HCT116 (cell line): ENCODE measurements at regions not wholly inside any gene's neighbourhood (a gene's known extent, or its start where the extent isn't known, plus 50 kb on each side); places are given as distances from the start of the nearest gene placed in this dataset.

Experiments used
- ATAC-seq: fragments of 200-7000 bp; cut with Tn5 transposase; 2 replicates; pipeline ENCODE4 v1.9.1; 2020; ENCODE audit warnings: mild to moderate bottlenecking, moderate library complexity
- BruUV-seq: library from RNA; stranded (reverse); fragments of 400-500 nt; replicated peaks from 2 replicates; lab custom pipeline; 2021; lab: Mats Ljungman, UMichigan
- CTCF ChIA-PET: fragments of 300-600 bp; sonication (Branson Sonifier 250); formaldehyde crosslinking; loops from one replicate; lab custom pipeline; 2021; ENCODE audit warnings: antibody characterized with exemption; lab: Charles Lee
- POLR2A ChIA-PET: fragments of 300-600, 350-600 bp; sonication (Branson Sonifier 250); formaldehyde crosslinking; loops from one replicate; lab custom pipeline; 2021; ENCODE audit warnings: antibody characterized with exemption; lab: Charles Lee
- RAD21 ChIA-PET, 2 experiments: fragments of 300-600 bp; sonication (Branson Sonifier 250); formaldehyde crosslinking; loops; one replicate each; lab custom pipeline; 2023; ENCODE audit warnings: low total read pairs in 2 of 2; ENCODE audit not compliant: uncharacterized antibody in 2 of 2, unreplicated experiment in 2 of 2, low non-redundant PET in 1 of 2; lab: Charles Lee
- DNase-seq: peaks from one replicate; pipeline ENCODE4 v3.0.0-alpha.2; 2010; ENCODE audit warnings: low read depth, low spot score
- H2AFZ ChIP-seq: fragments of 200-600 bp; shearing (Covaris generic), sonication (generic); 2 replicates; pipeline ENCODE4 v1.6.1; 2017; ENCODE audit warnings: low read depth, mixed run types, mixed read lengths, antibody characterized with exemption, low read length; ENCODE audit not compliant: poor library complexity, severe bottlenecking
- H3K27ac ChIP-seq: 2 replicates; pipeline ENCODE4 v1.5.1; 2012; ENCODE audit warnings: low read depth, low read length
- H3K27me3 ChIP-seq: fragments of 200-600 bp; sonication (generic); 2 replicates; pipeline ENCODE4 v1.6.1; 2016; ENCODE audit warnings: mixed run types, low read length, mixed read lengths; ENCODE audit not compliant: insufficient read depth
- H3K36me3 ChIP-seq, 2 experiments: fragments of 200-500 bp in 1 of 2; fragments of 200-600 bp in 1 of 2; sonication (Bioruptor generic) in 1 of 2; sonication (generic) in 1 of 2; 2 replicates each; pipeline versions ENCODE4 v1.5.1 to v1.6.1; 2014 to 2016; ENCODE audit warnings: low read length in 2 of 2, inconsistent platforms in 1 of 2, mixed read lengths in 1 of 2, mixed run types in 1 of 2; ENCODE audit not compliant: insufficient read depth in 2 of 2, control insufficient read depth in 1 of 2
- H3K4me1 ChIP-seq, 2 experiments: fragments of 200-600 bp in 1 of 2; sonication (generic) in 1 of 2; 2 replicates each; pipeline versions ENCODE4 v1.5.1 to v1.6.1; 2012 to 2017; ENCODE audit warnings: low read length in 2 of 2, inconsistent platforms in 1 of 2, mild to moderate bottlenecking in 1 of 2, mixed read lengths in 1 of 2, mixed run types in 1 of 2, moderate library complexity in 1 of 2; ENCODE audit not compliant: insufficient read depth in 2 of 2, control insufficient read depth in 1 of 2
- H3K4me2 ChIP-seq: fragments of 200-600 bp; sonication (generic); 2 replicates; pipeline ENCODE4 v1.6.1; 2017; ENCODE audit warnings: mixed run types, low read length, mixed read lengths
- H3K4me3 ChIP-seq, 2 experiments: fragments of 200-600 bp in 1 of 2; sonication (generic) in 1 of 2; replicated peaks in 1 of 2; 2 replicates each; pipeline ENCODE4 v1.5.1; 2011 to 2016; ENCODE audit warnings: low read length in 2 of 2, control low read depth in 1 of 2, low read depth in 1 of 2, mild to moderate bottlenecking in 1 of 2, mixed read lengths in 1 of 2, mixed run types in 1 of 2
- H3K79me2 ChIP-seq: fragments of 200-600 bp; sonication (generic); 2 replicates; pipeline ENCODE4 v1.6.1; 2017; ENCODE audit warnings: mild to moderate bottlenecking, mixed run types, low read length, moderate library complexity, mixed read lengths; ENCODE audit not compliant: insufficient read depth
- H3K9ac ChIP-seq: fragments of 200-600 bp; sonication (generic); 2 replicates; pipeline ENCODE4 v1.6.1; 2016; ENCODE audit warnings: low read length, mixed read lengths
- H3K9me2 ChIP-seq: fragments of 200-600 bp; sonication (generic), shearing (Covaris generic); 2 replicates; pipeline ENCODE4 v1.6.1; 2017; ENCODE audit warnings: mixed run types, mild to moderate bottlenecking, moderate library complexity; ENCODE audit not compliant: insufficient read depth
- H3K9me3 ChIP-seq, 2 experiments: fragments of 200-500 bp in 1 of 2; fragments of 200-600 bp in 1 of 2; sonication (Bioruptor generic) in 1 of 2; sonication (generic) in 1 of 2; 2 replicates each; pipeline ENCODE4 v1.6.1; 2014 to 2017; ENCODE audit warnings: low read length in 2 of 2, mixed read lengths in 2 of 2, inconsistent platforms in 1 of 2, low read depth in 1 of 2, mild to moderate bottlenecking in 1 of 2, mixed run types in 1 of 2, moderate library complexity in 1 of 2; ENCODE audit not compliant: control insufficient read depth in 1 of 2, insufficient read depth in 1 of 2
- H4K20me1 ChIP-seq: fragments of 200-600 bp; sonication (generic), shearing (Covaris generic); 2 replicates; pipeline ENCODE4 v1.6.1; 2017; ENCODE audit warnings: mixed run types, mild to moderate bottlenecking, moderate library complexity; ENCODE audit not compliant: insufficient read depth
- CBX3 ChIP-seq: IDR thresholded peaks from 2 replicates; pipeline ENCODE4 v1.6.1; 2012; ENCODE audit warnings: low read depth
- CEBPB ChIP-seq: IDR thresholded peaks from 2 replicates; pipeline ENCODE4 v1.6.1; 2012; ENCODE audit warnings: low read depth
- EGR1 ChIP-seq: IDR thresholded peaks from 2 replicates; pipeline ENCODE4 v1.6.1; 2012; ENCODE audit warnings: low read depth
- ELF1 ChIP-seq: IDR thresholded peaks from 2 replicates; pipeline ENCODE4 v1.6.1; 2012; ENCODE audit warnings: low read depth, borderline replicate concordance
- EZH2 ChIP-seq: fragments of 200-600 bp; sonication (generic); IDR thresholded peaks from 2 replicates; pipeline ENCODE4 v1.6.1; 2017; ENCODE audit warnings: antibody characterized with exemption, mixed run types
- FOSL1 ChIP-seq: IDR thresholded peaks from 2 replicates; pipeline ENCODE4 v1.6.1; 2012; ENCODE audit warnings: low read depth
- JUND ChIP-seq: IDR thresholded peaks from 2 replicates; pipeline ENCODE4 v1.6.1; 2012
- MAX ChIP-seq: IDR thresholded peaks from 2 replicates; pipeline ENCODE4 v1.6.1; 2012
- POLR2A ChIP-seq: IDR thresholded peaks from 2 replicates; pipeline ENCODE4 v1.7.0; 2011; ENCODE audit warnings: borderline replicate concordance; ENCODE audit not compliant: insufficient read depth, insufficient read length; ENCODE audit errors: extremely low read depth
- RAD21 ChIP-seq: IDR thresholded peaks from 2 replicates; pipeline ENCODE4 v1.6.1; 2012; ENCODE audit warnings: low read depth, mild to moderate bottlenecking
- REST ChIP-seq: IDR thresholded peaks from 2 replicates; pipeline ENCODE4 v1.6.1; 2012; ENCODE audit warnings: low read depth
- SIN3A ChIP-seq: IDR thresholded peaks from 2 replicates; pipeline ENCODE4 v1.6.1; 2012; ENCODE audit warnings: low read depth
- SRF ChIP-seq: IDR thresholded peaks from 2 replicates; pipeline ENCODE4 v1.6.1; 2012; ENCODE audit warnings: low read depth
- YY1 ChIP-seq: IDR thresholded peaks from 2 replicates; pipeline ENCODE4 v1.6.1; 2011; ENCODE audit warnings: low read length, low read depth, moderate library complexity, mild to moderate bottlenecking; ENCODE audit not compliant: insufficient replicate concordance; ENCODE audit errors: extremely low read depth
- ZBTB33 ChIP-seq: IDR thresholded peaks from 2 replicates; pipeline ENCODE4 v1.6.1; 2011; ENCODE audit warnings: mild to moderate bottlenecking, low read length, moderate library complexity; ENCODE audit not compliant: insufficient replicate concordance; ENCODE audit errors: extremely low read depth
- ZNF274 ChIP-seq: fragments of 200-500 bp; sonication (Bioruptor generic); IDR thresholded peaks from 2 replicates; pipeline ENCODE4 v1.6.1; 2014; ENCODE audit warnings: mild to moderate bottlenecking, low read depth, low read length, inconsistent platforms
- intact Hi-C: fragments of 100-400 bp; cut with micrococcal nuclease; formaldehyde crosslinking; loops from 2 replicates; pipeline ENCODE4 v1.10.0; 2022

GRCh38 chr2:31644551-31644950 lies 63.8 kb upstream of the SRD5A2 start:
- Histone ChIP-seq H2AFZ (no peak overlapping the region), H3K27ac (no peak overlapping the region), H3K27me3 (peaks cover 32% of the 10 kb centered on the region), H3K9ac (no peak overlapping the region), H3K4me2 (no peak overlapping the region), H4K20me1 (no peaks in the 10 kb centered on the region), H3K9me2 (no peaks in the 10 kb centered on the region), H3K36me3 (no peaks in the 10 kb centered on the region), H3K9me3 (no peaks in the 10 kb centered on the region), H3K4me1 (no peaks in the 10 kb centered on the region), H3K4me3 (no peak overlapping the region), H3K79me2 (no peaks in the 10 kb centered on the region)
- POLR2A ChIA-PET = no interaction called here
- RAD21 ChIA-PET = no interaction called here
- DNase-seq (no peak), ATAC-seq (no peak)
- no TSS peak for BruUV-seq
- CTCF ChIA-PET = no interaction called here
- intact Hi-C loops = no loop called here
- TF ChIP-seq CEBPB (no peak), ELF1 (no peak), CBX3 (no peak), SIN3A (no peak), EZH2 (no peak), RAD21 (no peak), ZBTB33 (no peak), REST (no peak), POLR2A (no peak), FOSL1 (no peak), JUND (no peak), MAX (no peak), EGR1 (no peak), YY1 (no peak), ZNF274 (no peak), SRF (no peak)
